Prostate gland (tissue), 2 donors: ENCODE measurements at regions not wholly inside any gene's neighbourhood (a gene's known extent, or its start where the extent isn't known, plus 50 kb on each side); places are given as distances from the start of the nearest gene placed in this dataset.

Source experiments
- CTCF ChIP-seq, 4 experiments: fragments of 200-600 bp in 2 of 4; fragments of 450-650 bp in 2 of 4; sonication (generic) in 2 of 4; IDR thresholded peaks; 1 replicate in 3 of 4; 2 replicates in 1 of 4; pipeline ENCODE4 v1.5.1; 2016 to 2019; ENCODE audit warnings: antibody characterized with exemption in 4 of 4, mild to moderate bottlenecking in 2 of 4, moderate library complexity in 2 of 4
- POLR2A ChIP-seq: fragments of 450-650 bp; IDR thresholded peaks from one replicate; pipeline ENCODE4 v1.6.1; 2016; ENCODE audit warnings: antibody characterized with exemption, mild to moderate bottlenecking
- POLR2AphosphoS5 ChIP-seq: sonication (generic); formaldehyde crosslinking; IDR thresholded peaks from one replicate; pipeline ENCODE4 v1.6.1; 2017; ENCODE audit warnings: antibody characterized with exemption

GRCh38 chr13:85254641-85255040 lies 544.6 kb downstream of the SLITRK6 start:
- TF ChIP-seq CTCF (IDR thresholded peaks at IDR 0.05): no peak
- no peak for TF ChIP-seq POLR2AphosphoS5
- no peak for TF ChIP-seq POLR2A
